ENCODE measurements at regions not wholly inside any gene's neighbourhood (a gene's known extent, or its start where the extent isn't known, plus 50 kb on each side); places are given as distances from the start of the nearest gene placed in this dataset.

DNA sequence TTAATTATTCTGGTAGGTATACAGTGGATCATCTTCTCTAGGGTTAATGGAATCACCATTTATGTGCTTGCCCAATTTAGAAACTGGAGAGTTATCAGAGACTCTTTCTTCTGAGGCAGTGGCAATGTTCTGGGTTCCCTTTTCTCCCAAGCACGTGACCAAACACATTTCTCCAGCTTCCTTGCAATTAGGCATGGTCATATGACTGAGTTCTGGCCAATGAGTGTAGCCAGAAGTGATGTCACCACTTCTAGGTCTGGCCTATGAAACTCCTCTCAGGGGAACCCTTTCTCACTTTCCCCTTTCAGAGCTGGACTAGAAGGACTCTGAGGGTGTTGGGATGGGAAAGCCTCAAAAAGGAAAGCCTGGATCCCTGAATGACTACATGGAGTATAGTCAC lies 172.0 kb downstream of the NSG2 start:
- no peak for DNase-seq (ENCODE audit: low read depth)
- TF ChIP-seq, protein P1, sequence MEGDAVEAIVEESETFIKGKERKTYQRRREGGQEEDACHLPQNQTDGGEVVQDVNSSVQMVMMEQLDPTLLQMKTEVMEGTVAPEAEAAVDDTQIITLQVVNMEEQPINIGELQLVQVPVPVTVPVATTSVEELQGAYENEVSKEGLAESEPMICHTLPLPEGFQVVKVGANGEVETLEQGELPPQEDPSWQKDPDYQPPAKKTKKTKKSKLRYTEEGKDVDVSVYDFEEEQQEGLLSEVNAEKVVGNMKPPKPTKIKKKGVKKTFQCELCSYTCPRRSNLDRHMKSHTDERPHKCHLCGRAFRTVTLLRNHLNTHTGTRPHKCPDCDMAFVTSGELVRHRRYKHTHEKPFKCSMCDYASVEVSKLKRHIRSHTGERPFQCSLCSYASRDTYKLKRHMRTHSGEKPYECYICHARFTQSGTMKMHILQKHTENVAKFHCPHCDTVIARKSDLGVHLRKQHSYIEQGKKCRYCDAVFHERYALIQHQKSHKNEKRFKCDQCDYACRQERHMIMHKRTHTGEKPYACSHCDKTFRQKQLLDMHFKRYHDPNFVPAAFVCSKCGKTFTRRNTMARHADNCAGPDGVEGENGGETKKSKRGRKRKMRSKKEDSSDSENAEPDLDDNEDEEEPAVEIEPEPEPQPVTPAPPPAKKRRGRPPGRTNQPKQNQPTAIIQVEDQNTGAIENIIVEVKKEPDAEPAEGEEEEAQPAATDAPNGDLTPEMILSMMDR (conservative IDR thresholded peaks at IDR 0.05; ENCODE audit: control insufficient read depth, insufficient read depth, low read depth, low read length): no peak
- no peak overlapping the region for H3K4me3 ChIP-seq (ENCODE audit: control insufficient read depth, low read depth, low read length)

DNA sequence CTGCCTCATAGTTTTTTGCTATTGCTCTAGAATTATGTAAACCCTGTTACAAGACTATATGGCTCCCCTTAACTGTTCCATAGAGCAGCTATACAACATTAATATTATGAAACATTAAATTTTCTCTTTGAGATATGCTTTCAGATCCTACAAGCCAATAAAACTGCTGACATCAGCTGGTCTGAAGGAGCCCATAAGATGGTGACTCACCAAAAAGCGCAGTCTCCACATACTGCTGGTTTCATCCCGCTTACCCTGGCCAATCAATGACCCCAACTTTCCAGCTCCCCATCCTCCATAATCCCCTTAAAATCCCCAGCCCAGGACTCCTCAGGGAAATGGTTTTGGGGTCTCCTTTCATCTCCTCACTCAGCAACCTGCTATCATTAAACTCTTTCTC lies 172.7 kb downstream of the NSG2 start:
- TF ChIP-seq, protein P1 (conservative IDR thresholded peaks at IDR 0.05; ENCODE audit: control insufficient read depth, insufficient read depth, low read depth, low read length): no peak
- no peak for DNase-seq (ENCODE audit: low read depth)
- H3K4me3 ChIP-seq (ENCODE audit: control insufficient read depth, low read depth, low read length): no peak overlapping the region

DNA sequence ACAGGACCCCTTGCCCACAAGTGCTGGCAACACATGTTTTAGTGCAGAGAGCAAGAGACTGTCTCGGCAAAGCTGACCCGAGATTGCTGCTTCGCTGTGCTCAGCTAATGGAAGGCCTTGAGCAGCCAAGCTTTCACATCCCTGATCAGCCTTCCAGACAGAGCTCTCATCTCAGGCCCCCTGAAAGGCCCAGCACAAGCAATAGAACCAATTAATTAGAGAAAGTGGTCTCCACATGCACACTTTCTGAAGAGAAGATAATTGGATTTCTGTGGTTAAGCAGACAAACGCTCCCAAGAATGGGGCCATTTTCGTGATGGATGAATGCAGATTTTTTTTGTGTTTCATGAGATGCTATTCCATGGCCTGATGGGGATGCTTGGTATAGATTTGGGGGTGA lies 174.9 kb downstream of the NSG2 start:
- DNase-seq (ENCODE audit: low read depth): no peak
- no peak overlapping the region for H3K4me3 ChIP-seq (ENCODE audit: control insufficient read depth, low read depth, low read length)
- TF ChIP-seq, protein P1 (conservative IDR thresholded peaks at IDR 0.05; ENCODE audit: control insufficient read depth, insufficient read depth, low read depth, low read length): no peak

DNA sequence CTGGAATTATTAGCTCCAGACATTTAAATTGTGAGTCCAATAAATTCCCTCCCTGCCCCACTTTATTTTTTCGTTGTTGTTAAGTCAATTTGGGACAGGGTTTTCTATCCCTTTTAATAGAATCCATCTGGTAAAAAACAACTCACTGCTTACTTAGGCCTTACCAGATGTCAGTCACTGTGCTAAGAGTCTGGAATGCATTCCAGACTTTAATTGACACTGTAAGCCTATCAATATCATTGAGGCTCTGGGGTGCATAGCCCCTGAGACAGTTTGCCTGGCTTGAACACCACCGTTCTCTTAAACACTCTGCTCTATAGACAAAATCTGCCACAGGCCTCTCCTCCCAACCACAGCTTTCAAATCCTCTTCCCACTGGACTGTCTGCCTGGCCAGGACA lies 175.9 kb downstream of the NSG2 start:
- H3K4me3 ChIP-seq (ENCODE audit: control insufficient read depth, low read depth, low read length): no peak overlapping the region
- TF ChIP-seq, protein P1 (conservative IDR thresholded peaks at IDR 0.05; ENCODE audit: control insufficient read depth, insufficient read depth, low read depth, low read length): no peak
- DNase-seq (ENCODE audit: low read depth): no peak

DNA sequence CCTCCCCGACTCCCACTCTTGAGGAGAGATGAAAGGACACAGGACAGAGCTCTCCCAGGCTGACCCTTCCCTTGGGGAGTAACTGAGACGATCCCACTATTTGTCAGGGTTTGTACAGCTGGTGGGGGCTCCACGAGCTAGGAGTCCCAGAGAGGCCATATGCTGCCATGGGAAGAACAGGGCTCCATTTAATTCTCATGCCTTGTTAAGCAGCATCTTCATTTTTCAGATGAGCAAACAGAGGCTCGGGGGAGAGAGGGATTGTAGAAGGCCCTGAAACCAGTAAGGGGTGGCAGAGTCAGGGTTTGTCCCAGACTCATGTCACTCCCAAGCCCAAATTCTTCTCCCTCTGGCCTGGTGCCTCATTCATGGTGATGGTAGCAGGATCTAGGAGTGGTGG lies 176.4 kb downstream of the NSG2 start:
- TF ChIP-seq, protein P1 (conservative IDR thresholded peaks at IDR 0.05; ENCODE audit: control insufficient read depth, insufficient read depth, low read depth, low read length): no peak
- DNase-seq (ENCODE audit: low read depth): no peak
- no peak overlapping the region for H3K4me3 ChIP-seq (ENCODE audit: control insufficient read depth, low read depth, low read length)

DNA sequence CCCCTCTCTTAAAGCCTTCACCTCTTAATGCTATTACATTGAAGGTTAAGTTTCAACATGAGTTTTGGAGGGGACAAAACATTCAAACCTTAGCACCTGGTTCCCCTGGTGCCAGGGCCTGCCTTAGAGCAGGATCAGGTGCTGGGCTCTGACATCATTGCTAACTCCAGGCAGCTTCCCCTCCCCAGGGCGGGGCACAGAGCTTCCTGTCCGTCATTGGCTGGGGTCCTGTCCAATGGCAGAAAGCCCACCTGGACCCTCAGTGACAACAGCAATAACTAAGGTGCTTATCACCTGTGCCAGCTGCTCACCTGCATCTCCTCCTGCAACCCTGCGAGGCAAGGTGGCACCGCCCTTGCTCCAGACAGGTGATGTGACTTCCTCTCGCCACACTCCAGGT lies 177.4 kb downstream of the NSG2 start:
- TF ChIP-seq, protein P1 (conservative IDR thresholded peaks at IDR 0.05; ENCODE audit: control insufficient read depth, insufficient read depth, low read depth, low read length): no peak
- DNase-seq (ENCODE audit: low read depth): no peak
- no peak overlapping the region for H3K4me3 ChIP-seq (ENCODE audit: control insufficient read depth, low read depth, low read length)

DNA sequence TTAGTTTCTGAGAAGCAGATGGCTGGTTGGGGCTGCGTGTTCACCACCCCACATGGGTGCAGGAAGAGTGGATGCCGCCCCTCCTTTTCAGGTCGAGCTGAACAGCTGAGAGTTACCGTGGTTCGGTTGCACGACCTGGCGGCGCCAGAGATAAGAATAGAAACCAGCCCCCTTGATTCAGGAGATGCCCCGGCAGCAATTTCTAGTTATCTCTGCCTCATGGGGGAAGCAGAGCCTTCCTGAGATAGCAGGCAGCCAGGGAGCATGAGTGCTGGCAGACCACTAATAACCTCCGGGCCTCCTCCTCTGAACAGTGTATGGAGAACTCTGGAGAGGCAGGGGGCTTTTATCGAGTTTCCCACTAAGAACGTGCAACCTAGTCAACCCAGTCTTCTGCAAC lies 177.8 kb downstream of the NSG2 start:
- TF ChIP-seq, protein P1 (conservative IDR thresholded peaks at IDR 0.05; ENCODE audit: control insufficient read depth, insufficient read depth, low read depth, low read length): no peak
- H3K4me3 ChIP-seq (ENCODE audit: control insufficient read depth, low read depth, low read length): no peak overlapping the region
- DNase-seq (ENCODE audit: low read depth): no peak

All from fibroblast of mammary gland (primary cell).